ENCODE measurements at regions not wholly inside any gene's neighbourhood (a gene's known extent, or its start where the extent isn't known, plus 50 kb on each side); places are given as distances from the start of the nearest gene placed in this dataset.
"Not testable (repeated sequence)": the region's sequence is repeated elsewhere in the genome, so short reads cannot be mapped to it uniquely, and the experiment has no call there.

DNA sequence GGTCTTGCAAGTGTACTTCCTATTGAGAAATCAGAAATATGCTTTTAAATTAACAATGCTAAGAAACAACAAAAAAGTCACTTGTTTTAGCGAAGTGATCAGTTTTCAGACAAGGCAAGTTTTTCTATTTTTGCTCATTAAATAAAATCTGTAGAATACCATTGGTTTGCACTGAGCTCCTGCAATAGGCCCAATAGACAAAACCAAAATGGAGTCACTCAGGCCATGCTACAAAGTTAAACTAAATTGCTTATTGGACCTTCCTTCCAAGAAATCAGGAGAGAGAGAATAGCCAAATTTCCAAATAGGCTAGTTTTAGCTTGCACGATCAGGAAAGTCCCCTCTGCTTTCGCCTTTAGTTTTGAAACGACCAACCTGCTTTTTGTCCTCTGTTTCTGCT is 73.4 kb upstream of the SLC13A1 start:
- ATAC-seq (no peak), DNase-seq (no peak)
- no peak overlapping the region for H3K4me3 ChIP-seq
- H3K36me3 ChIP-seq = no peaks in the 10 kb centered on the region
- H3K27me3 ChIP-seq (ENCODE audit: low read depth) = no peaks in the 10 kb centered on the region
- no peak overlapping the region for H3K27ac ChIP-seq
- no peaks in the 10 kb centered on the region for H3K9me3 ChIP-seq
- H3K4me1 ChIP-seq = no peaks in the 10 kb centered on the region
- TF ChIP-seq, protein P1, sequence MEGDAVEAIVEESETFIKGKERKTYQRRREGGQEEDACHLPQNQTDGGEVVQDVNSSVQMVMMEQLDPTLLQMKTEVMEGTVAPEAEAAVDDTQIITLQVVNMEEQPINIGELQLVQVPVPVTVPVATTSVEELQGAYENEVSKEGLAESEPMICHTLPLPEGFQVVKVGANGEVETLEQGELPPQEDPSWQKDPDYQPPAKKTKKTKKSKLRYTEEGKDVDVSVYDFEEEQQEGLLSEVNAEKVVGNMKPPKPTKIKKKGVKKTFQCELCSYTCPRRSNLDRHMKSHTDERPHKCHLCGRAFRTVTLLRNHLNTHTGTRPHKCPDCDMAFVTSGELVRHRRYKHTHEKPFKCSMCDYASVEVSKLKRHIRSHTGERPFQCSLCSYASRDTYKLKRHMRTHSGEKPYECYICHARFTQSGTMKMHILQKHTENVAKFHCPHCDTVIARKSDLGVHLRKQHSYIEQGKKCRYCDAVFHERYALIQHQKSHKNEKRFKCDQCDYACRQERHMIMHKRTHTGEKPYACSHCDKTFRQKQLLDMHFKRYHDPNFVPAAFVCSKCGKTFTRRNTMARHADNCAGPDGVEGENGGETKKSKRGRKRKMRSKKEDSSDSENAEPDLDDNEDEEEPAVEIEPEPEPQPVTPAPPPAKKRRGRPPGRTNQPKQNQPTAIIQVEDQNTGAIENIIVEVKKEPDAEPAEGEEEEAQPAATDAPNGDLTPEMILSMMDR (IDR thresholded peaks at IDR 0.05) = no peak
- intact Hi-C loops (cut with DNase I) = no loop called here

DNA sequence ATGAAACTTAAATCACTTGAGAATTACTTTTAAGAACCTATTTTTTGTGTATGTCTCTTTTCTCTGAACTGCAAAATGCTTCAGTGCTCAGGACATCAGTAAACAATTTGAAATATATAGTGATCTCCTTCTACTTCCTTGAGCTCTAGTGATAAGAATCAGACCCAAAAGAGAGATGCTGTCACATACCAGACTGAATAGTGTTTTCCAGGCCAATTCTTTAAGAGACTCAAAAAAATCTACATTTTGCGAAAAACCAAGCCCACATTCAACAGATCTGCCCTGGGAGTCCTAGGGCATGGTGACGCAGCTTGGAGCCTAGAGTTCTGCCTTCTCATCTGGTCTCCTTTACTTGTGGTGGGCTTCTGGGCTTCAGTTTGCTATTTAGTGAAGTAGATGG is 72.1 kb upstream of the SLC13A1 start:
- H3K9me3 ChIP-seq = no peaks in the 10 kb centered on the region
- no peaks in the 10 kb centered on the region for H3K36me3 ChIP-seq
- H3K4me1 ChIP-seq = no peaks in the 10 kb centered on the region
- TF ChIP-seq, protein P1 (IDR thresholded peaks at IDR 0.05) = no peak
- ATAC-seq (no peak), DNase-seq (no peak)
- intact Hi-C loops (cut with DNase I) = no loop called here
- no peaks in the 10 kb centered on the region for H3K27me3 ChIP-seq (ENCODE audit: low read depth)
- no peak overlapping the region for H3K27ac ChIP-seq
- no peak overlapping the region for H3K4me3 ChIP-seq

DNA sequence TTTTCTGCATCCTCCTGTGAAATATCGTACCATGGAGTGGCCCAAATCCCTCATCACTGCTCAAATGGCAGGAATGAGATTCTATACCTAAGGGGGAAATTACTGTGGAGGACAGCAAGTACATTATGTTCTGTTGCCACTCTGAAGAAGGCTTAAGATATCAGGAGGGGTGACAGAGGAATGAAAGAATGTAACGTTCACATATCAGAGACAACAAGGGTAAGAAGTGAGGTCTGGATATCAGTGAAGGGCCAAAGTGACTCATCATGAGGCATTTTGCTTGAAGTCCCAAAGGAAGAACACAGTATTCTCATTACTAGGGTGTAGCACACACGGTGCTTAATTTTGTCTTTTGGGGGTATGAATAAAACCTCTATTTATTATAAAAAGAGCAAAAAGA is 71.5 kb upstream of the SLC13A1 start:
- intact Hi-C loops (cut with DNase I) = no loop called here
- ATAC-seq (no peak), DNase-seq (no peak)
- Histone ChIP-seq H3K4me1 (no peaks in the 10 kb centered on the region), H3K36me3 (no peaks in the 10 kb centered on the region), H3K9me3 (no peaks in the 10 kb centered on the region), H3K27ac (no peak overlapping the region), H3K27me3 (ENCODE audit: low read depth) (no peaks in the 10 kb centered on the region), H3K4me3 (no peak overlapping the region)
- TF ChIP-seq, protein P1 (IDR thresholded peaks at IDR 0.05) = no peak

DNA sequence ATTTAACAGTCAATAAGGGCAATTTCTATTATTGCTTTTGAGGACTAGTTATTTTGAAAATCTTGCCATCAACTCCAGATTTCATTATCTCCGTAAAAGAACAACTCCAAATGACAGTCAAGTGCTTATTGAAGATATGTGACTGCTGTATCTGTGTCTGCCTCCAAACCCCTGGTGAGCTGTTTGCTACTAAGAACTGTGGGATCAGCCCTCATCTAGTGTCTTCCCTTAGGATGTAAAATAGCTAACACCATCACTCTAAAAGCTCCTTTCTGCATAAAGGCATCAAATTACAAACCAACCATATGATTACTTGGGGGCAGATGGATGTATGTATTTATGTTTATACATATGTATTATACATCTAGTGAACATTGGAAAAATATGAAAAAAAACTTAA is 70.8 kb upstream of the SLC13A1 start:
- TF ChIP-seq, protein P1 (IDR thresholded peaks at IDR 0.05) = no peak
- no peaks in the 10 kb centered on the region for H3K27me3 ChIP-seq (ENCODE audit: low read depth)
- DNase-seq (no peak), ATAC-seq (no peak)
- no peak overlapping the region for H3K4me3 ChIP-seq
- no peak overlapping the region for H3K27ac ChIP-seq
- no peaks in the 10 kb centered on the region for H3K36me3 ChIP-seq
- intact Hi-C loops (cut with DNase I) = no loop called here
- no peaks in the 10 kb centered on the region for H3K4me1 ChIP-seq
- no peaks in the 10 kb centered on the region for H3K9me3 ChIP-seq

GRCh38 chr7:123265853-123266252 is 66.1 kb upstream of the SLC13A1 start:
- ATAC-seq (no peak), DNase-seq (no peak)
- Histone ChIP-seq H3K27ac (no peak overlapping the region), H3K36me3 (no peaks in the 10 kb centered on the region), H3K4me3 (no peak overlapping the region), H3K27me3 (ENCODE audit: low read depth) (no peaks in the 10 kb centered on the region), H3K4me1 (no peaks in the 10 kb centered on the region), H3K9me3 (no peaks in the 10 kb centered on the region)
- TF ChIP-seq, protein P1 (IDR thresholded peaks at IDR 0.05) = no peak
- intact Hi-C loops (cut with DNase I) = no loop called here

- H3K36me3 ChIP-seq; DNase-seq; H3K9me3 ChIP-seq; H3K27ac ChIP-seq; H3K4me3 ChIP-seq; ATAC-seq; H3K4me1 ChIP-seq; intact Hi-C loops (cut with DNase I); H3K27me3 ChIP-seq (ENCODE audit: low read depth): not testable (repeated sequence)
These were observed 65.1 kb upstream of the SLC13A1 start for GRCh38 chr7:123264820-123265219.

Data from lower lobe of right lung (tissue), 2 donors.